Effector memory CD4-positive, alpha-beta T cell (primary cell): ENCODE measurements at regions not wholly inside any gene's neighbourhood (a gene's known extent, or its start where the extent isn't known, plus 50 kb on each side); places are given as distances from the start of the nearest gene placed in this dataset.

Experiments
- DNase-seq, 3 donors: peaks; one replicate each; pipeline ENCODE4 v3.0.0-alpha.2; 2020
- H3K27ac ChIP-seq: 2 replicates; pipeline ENCODE4 v1.7.0; 2013; ENCODE audit warnings: mild to moderate bottlenecking, low read length, moderate library complexity; ENCODE audit not compliant: insufficient read depth, poor library complexity, severe bottlenecking
- H3K27me3 ChIP-seq: replicated peaks from 2 replicates; pipeline ENCODE4 v1.7.0; 2013; ENCODE audit warnings: mild to moderate bottlenecking, low read length; ENCODE audit not compliant: insufficient read depth, control insufficient read depth, poor library complexity, severe bottlenecking
- H3K36me3 ChIP-seq: 2 replicates; pipeline ENCODE4 v1.7.0; 2013; ENCODE audit warnings: mild to moderate bottlenecking, low read length, moderate library complexity; ENCODE audit not compliant: control insufficient read depth, insufficient read depth
- H3K4me1 ChIP-seq: 2 replicates; pipeline ENCODE4 v1.7.0; 2013; ENCODE audit warnings: low read length, mild to moderate bottlenecking; ENCODE audit not compliant: control insufficient read depth, insufficient read depth, poor library complexity, severe bottlenecking
- H3K4me3 ChIP-seq: 2 replicates; pipeline ENCODE4 v1.7.0; 2013; ENCODE audit warnings: low read length, low read depth, mild to moderate bottlenecking; ENCODE audit not compliant: insufficient read depth, poor library complexity, severe bottlenecking
- H3K9me3 ChIP-seq: 2 replicates; pipeline ENCODE4 v1.7.0; 2013; ENCODE audit warnings: mild to moderate bottlenecking, low read length, moderate library complexity; ENCODE audit not compliant: control insufficient read depth

DNA sequence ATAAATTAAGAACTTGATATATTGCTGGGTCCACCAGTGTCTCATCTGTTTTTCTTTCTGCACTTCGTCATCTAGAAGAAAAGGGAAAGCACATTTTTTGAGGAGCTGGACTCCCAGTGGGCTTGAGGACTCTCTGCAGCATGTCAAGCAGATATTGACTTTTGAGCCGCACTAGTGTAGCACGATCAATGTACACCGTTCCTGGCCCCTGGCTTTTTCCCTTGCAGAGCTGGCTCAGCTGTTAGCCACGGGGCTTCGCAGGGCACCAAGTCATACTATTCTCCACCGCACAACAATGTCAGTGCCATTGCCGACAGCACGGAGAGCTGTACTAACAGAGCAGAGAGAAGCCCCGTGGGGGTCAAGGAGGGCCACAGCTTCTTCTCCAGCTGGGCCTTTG, 235.4 kb upstream of the HABP2 start:
- H3K4me1 ChIP-seq = no peaks in the 10 kb centered on the region
- no peaks in the 10 kb centered on the region for H3K36me3 ChIP-seq
- H3K27me3 ChIP-seq = no peaks in the 10 kb centered on the region
- no peak for DNase-seq
- H3K4me3 ChIP-seq = no peak overlapping the region
- no peaks in the 10 kb centered on the region for H3K9me3 ChIP-seq
- H3K27ac ChIP-seq = no peak overlapping the region

DNA sequence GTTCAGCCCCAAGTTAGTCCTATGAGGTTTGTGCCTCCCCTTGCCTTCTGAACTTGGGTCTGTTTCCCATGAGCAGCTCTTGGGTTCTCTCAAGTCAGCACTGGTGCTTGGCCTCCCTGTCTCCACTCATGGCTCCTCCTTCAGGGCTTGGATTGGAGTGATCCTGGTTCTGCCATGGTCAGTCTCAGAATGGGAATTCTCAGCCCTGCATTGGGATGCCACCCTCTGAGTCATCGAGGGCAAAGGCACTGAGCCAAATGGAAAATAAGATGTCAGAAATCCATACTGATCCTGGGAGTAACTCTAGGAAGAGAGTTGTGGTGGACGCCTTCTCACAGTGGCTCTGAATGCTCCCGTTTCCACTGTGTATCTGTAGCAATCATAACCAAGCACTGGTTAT, 233.4 kb upstream of the HABP2 start:
- H3K27ac ChIP-seq = no peak overlapping the region

DNA sequence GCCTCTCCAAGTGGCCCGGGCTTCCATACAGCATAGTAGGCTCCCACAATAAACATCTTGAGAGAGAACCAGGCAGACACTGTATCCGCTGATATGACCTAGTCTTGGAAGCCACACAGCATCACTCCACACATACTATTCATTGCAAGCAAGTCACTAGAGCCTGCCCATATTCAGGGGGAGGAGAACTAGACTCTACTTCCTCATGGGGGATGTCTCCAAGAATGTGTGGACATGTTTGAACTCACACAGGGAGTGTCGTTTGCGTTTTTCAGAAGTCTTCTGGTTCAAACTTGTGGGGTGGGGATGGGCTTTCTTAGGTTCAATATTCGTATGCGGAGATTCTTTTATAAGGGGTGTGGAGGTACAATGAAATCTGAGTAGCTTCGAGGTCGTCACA, 232.6 kb upstream of the HABP2 start:
- no peaks in the 10 kb centered on the region for H3K9me3 ChIP-seq
- no peaks in the 10 kb centered on the region for H3K4me1 ChIP-seq
- H3K36me3 ChIP-seq = no peaks in the 10 kb centered on the region
- no peaks in the 10 kb centered on the region for H3K27me3 ChIP-seq
- DNase-seq = no peak
- H3K4me3 ChIP-seq = no peak overlapping the region
- H3K27ac ChIP-seq = no peak overlapping the region

More for the DNA sequence above, 233.4 kb upstream of the HABP2 start:
- no peaks in the 10 kb centered on the region for H3K36me3 ChIP-seq
- no peak overlapping the region for H3K4me3 ChIP-seq
- H3K9me3 ChIP-seq = no peaks in the 10 kb centered on the region
- DNase-seq = no peak
- no peaks in the 10 kb centered on the region for H3K4me1 ChIP-seq
- H3K27me3 ChIP-seq = no peaks in the 10 kb centered on the region

DNA sequence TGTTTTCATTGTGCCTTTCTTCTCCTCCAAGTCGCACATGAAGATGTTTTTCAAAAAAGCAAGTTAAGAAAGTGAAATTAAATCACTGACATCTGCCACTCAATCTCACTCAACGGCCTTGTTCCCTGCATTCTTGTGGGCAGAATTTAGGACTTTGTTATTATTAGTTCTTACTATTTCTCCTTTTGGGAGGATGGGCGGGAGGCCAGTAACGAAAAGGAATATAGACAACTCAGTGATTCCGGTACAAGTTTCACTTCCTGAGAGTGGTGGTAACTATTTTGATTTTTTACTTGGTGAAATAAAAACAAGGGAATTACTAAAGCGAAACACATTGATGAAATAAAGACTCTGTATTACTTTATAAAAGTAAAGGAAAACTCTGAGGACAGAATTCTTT, 231.9 kb upstream of the HABP2 start:
- Histone ChIP-seq H3K9me3 (no peaks in the 10 kb centered on the region), H3K4me3 (no peak overlapping the region), H3K4me1 (no peaks in the 10 kb centered on the region), H3K27me3 (no peaks in the 10 kb centered on the region), H3K36me3 (no peaks in the 10 kb centered on the region), H3K27ac (no peak overlapping the region)
- DNase-seq = no peak

DNA sequence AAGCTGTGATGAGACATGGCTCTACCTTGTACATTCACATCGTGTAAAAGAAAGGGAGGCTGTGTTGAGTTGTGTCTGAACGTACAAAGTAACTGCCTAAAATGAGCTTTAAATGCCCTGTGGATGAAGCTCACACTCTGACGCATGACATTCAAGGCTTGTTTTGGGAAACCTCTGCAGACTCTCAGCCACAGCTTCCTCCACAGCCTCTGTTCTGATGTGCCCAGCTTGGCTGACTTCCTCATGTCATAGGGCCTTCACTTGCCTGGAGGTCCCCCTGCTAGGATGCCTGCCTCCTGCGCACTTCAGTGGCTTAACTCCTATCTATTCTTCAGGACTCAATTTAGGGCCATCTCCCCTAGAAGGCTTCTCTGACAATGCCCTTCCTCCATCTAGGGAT, 230.0 kb upstream of the HABP2 start:
- H3K36me3 ChIP-seq = no peaks in the 10 kb centered on the region
- no peaks in the 10 kb centered on the region for H3K9me3 ChIP-seq
- no peaks in the 10 kb centered on the region for H3K4me1 ChIP-seq
- no peak overlapping the region for H3K27ac ChIP-seq
- no peak for DNase-seq
- H3K4me3 ChIP-seq = no peak overlapping the region
- no peaks in the 10 kb centered on the region for H3K27me3 ChIP-seq

DNA sequence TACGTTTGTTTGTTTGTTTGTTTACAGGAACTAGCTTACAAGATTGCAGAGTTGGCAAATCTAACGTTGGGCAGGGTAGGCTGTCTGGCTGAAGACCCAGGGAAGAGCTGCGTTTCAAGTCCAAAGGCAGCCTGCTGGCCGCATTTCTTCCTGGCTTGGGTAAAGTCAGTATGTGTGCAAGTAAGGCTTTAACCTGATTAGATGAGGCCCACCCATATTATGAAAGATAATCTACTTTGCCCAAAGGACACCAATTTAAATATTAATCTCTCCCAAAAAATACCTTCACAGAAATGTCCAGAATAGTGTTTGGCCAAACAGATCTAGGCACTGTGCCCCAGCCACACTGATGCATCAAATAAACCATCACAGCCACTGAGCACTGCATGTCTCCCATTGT, 228.9 kb upstream of the HABP2 start:
- DNase-seq = no peak
- no peak overlapping the region for H3K4me3 ChIP-seq
- no peaks in the 10 kb centered on the region for H3K9me3 ChIP-seq
- no peaks in the 10 kb centered on the region for H3K4me1 ChIP-seq
- H3K36me3 ChIP-seq = no peaks in the 10 kb centered on the region
- no peak overlapping the region for H3K27ac ChIP-seq
- H3K27me3 ChIP-seq = no peaks in the 10 kb centered on the region

DNA sequence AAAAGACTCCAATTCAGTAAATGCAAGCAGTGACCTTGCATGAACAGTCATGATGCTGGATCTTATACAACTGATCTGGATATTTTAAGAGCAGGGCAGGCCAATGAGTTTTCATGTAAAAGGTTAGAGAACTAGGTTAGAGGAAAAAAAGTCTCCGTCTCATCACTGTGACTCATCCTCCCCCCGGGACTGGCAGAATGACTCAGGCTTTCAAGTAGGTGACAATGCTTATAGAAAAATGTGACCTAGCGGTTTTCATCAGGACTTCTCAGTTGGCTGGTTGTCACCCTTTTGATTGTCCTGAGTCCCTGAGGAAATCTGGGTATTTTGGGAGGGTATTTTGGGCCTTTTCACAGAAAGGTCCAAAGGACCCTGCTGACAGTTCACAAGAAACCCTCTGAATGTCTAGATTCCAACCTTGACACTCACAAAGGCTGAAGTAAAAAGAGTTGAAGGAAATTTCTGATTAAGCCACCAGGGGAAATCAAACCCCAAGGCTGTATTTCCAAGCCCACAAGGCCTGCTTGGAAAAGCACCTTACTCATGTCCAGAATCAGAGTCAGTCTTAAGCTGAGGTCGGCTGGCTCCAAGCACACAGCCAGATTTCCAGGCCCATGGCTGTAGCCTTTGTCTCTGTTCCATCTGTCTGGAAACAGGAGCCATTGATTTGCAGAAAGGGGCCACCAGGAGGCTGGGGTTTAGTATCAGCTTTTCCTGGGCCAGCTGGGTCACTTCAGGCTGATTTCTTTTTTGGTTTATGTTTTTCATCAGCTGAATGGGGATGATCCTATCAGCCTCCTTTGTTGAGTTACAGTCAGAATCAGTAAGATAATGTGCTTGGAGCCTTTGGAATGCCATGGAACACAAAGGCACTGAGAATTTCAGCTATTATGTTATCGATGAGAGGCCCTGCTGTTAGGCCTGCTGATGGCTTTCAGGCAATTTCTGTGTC, 226.4 kb upstream of the HABP2 start:
- Histone ChIP-seq H3K4me1 (no peaks in the 10 kb centered on the region), H3K4me3 (no peak overlapping the region), H3K27me3 (no peaks in the 10 kb centered on the region), H3K36me3 (no peaks in the 10 kb centered on the region), H3K9me3 (no peaks in the 10 kb centered on the region), H3K27ac (no peak overlapping the region)
- DNase-seq = no peak

DNA sequence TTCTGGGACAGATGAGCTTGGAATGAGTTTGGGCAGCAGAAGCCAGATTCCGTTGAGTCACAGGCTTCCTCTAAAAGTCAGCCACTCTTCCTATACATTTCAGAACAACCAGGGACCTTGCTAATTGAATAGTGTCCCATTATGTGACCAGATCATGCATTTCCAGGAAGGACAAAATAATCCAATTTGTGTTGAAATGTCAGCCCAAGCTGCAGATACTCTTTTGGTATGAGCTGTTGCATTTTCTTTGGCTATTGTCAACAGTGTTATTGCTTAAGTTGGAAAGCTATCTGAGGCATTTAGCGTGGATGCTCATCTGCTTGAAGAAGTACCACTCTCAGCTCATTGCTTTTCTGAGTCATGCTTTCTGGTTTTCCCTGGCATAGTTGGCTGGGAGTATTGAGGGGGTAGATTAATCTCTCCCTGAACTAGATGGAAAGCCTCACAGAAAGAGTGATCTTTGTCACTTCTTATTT, 223.7 kb upstream of the HABP2 start:
- H3K36me3 ChIP-seq = no peaks in the 10 kb centered on the region
- no peaks in the 10 kb centered on the region for H3K27me3 ChIP-seq
- H3K4me1 ChIP-seq = no peaks in the 10 kb centered on the region
- DNase-seq = no peak
- no peak overlapping the region for H3K4me3 ChIP-seq
- no peak overlapping the region for H3K27ac ChIP-seq
- H3K9me3 ChIP-seq = no peaks in the 10 kb centered on the region

DNA sequence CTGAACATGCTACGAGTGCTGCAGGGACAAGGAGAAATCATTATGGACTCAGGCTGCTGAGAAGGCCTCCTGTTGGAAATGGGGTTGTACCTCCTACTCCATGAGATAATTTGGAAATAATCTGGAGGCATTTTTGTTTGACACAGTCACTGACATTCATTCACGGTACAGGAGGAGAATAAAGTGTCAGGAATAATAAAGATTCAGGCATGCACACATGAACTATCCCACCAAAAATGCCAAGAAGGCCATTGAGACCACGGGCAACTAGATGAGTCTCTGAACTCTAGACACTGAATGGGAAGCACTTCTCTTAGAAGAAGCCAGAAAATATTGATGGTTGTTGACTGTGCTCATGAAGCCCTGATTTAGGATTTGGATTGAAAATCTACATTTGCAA, 220.9 kb upstream of the HABP2 start:
- no peak overlapping the region for H3K4me3 ChIP-seq
- no peak overlapping the region for H3K27ac ChIP-seq
- no peaks in the 10 kb centered on the region for H3K27me3 ChIP-seq
- H3K9me3 ChIP-seq = no peaks in the 10 kb centered on the region
- DNase-seq = no peak
- H3K4me1 ChIP-seq = no peaks in the 10 kb centered on the region
- H3K36me3 ChIP-seq = no peaks in the 10 kb centered on the region

DNA sequence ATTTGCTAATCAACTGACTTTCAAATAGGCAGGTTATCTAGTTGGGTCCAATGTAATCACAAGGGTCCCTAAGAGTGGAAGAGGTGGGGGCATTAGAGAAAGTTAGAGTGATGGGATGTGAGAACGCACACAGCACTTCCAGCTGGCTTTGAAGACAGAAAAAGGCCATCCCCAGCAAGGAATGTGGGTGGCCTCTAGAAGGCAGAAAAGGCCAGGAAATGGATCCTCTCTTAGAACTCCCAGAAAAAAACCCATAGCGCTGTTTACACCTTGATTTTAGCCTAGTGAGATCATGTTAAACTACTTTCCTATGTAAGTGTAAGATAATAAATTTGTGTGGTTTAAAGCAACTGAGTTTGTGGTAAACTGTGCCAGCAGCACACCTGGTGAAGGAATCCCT, 219.5 kb upstream of the HABP2 start:
- Histone ChIP-seq H3K4me1 (no peaks in the 10 kb centered on the region), H3K4me3 (no peak overlapping the region), H3K27ac (no peak overlapping the region), H3K27me3 (no peaks in the 10 kb centered on the region), H3K36me3 (no peaks in the 10 kb centered on the region), H3K9me3 (no peaks in the 10 kb centered on the region)
- no peak for DNase-seq
